ENCODE measurements at regions not wholly inside any gene's neighbourhood (a gene's known extent, or its start where the extent isn't known, plus 50 kb on each side); places are given as distances from the start of the nearest gene placed in this dataset.

DNA sequence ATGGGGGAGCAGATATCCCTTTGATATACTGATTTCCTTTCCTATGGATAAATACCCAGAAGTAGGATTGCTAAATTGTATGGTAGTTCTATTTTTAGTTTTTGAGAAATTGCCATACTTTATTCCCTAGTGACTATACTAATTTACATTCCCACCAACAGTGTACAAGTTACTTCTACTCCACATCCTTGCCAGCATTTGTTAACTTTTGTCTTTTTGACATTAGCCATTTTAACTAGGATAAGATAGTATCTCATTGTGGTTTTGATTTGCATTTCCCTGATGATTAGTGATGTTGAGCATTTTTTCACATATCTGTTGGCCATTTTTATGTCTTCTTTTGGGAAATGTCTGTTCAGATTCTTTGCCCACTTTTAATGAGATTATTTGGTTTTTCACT is 620.6 kb upstream of the CAMK1G start:
- no peak for DNase-seq (ENCODE audit: low spot score in 2 of 2)
- no peak for TF ChIP-seq POLR2A (IDR thresholded peaks at IDR 0.05)
- TF ChIP-seq, protein P1, sequence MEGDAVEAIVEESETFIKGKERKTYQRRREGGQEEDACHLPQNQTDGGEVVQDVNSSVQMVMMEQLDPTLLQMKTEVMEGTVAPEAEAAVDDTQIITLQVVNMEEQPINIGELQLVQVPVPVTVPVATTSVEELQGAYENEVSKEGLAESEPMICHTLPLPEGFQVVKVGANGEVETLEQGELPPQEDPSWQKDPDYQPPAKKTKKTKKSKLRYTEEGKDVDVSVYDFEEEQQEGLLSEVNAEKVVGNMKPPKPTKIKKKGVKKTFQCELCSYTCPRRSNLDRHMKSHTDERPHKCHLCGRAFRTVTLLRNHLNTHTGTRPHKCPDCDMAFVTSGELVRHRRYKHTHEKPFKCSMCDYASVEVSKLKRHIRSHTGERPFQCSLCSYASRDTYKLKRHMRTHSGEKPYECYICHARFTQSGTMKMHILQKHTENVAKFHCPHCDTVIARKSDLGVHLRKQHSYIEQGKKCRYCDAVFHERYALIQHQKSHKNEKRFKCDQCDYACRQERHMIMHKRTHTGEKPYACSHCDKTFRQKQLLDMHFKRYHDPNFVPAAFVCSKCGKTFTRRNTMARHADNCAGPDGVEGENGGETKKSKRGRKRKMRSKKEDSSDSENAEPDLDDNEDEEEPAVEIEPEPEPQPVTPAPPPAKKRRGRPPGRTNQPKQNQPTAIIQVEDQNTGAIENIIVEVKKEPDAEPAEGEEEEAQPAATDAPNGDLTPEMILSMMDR (IDR thresholded peaks at IDR 0.05), result no peak
- intact Hi-C loops (cut with DNase I; ENCODE audit: low total_unique reads), result no loop called here
- H3K4me3 ChIP-seq (ENCODE audit: low read depth, poor library complexity, severe bottlenecking), result no peak overlapping the region

DNA sequence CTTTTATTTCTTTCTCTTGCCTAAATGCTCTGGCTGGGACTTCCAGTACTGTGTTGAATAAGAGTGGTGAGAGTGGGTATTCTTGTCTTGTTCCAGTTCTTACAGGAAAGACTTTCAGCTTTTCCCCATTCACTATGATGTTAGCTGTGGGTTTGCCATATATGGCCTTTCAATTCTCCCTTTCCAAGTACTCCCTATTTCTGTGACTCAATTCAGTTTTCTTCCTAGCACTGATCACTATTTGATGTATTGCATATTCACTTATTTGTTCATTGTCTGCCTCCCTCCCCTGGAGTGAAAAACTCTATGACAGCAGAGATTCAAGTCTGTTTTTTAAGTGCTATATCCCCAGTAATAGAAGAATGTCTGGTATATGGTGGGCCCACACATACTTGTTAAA is 618.2 kb upstream of the CAMK1G start:
- DNase-seq (ENCODE audit: low spot score in 2 of 2), result no peak
- no peak overlapping the region for H3K4me3 ChIP-seq (ENCODE audit: low read depth, poor library complexity, severe bottlenecking)
- intact Hi-C loops (cut with DNase I; ENCODE audit: low total_unique reads), result no loop called here
- TF ChIP-seq POLR2A (IDR thresholded peaks at IDR 0.05), result no peak
- TF ChIP-seq, protein P1 (IDR thresholded peaks at IDR 0.05), result no peak

DNA sequence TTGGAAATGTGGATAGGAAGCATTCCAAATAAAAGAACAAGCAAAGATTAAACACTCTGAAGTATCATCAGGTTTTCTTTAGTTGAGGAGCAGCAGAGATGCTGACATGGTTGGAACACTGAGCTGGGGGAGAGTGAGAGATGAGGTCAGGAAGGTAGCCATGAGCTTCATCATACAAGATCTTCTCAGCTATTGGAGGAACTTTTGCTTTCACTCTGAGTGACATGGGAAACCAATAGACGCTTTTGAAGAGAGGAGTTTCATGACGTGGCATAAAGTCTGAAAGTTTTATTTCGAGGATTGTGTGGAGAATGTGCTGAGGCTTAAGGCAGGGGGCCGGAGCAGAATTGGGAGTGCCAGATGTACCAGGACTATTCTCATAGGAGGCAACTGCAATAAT is 616.2 kb upstream of the CAMK1G start:
- no peak for DNase-seq (ENCODE audit: low spot score in 2 of 2)
- no peak for TF ChIP-seq POLR2A (IDR thresholded peaks at IDR 0.05)
- TF ChIP-seq, protein P1 (IDR thresholded peaks at IDR 0.05), result no peak
- intact Hi-C loops (cut with DNase I; ENCODE audit: low total_unique reads), result no loop called here
- H3K4me3 ChIP-seq (ENCODE audit: low read depth, poor library complexity, severe bottlenecking), result no peak overlapping the region
- WGBS, 2 donors, result 74 to 91% methylated on average over 4 of the region's 4 CpGs

DNA sequence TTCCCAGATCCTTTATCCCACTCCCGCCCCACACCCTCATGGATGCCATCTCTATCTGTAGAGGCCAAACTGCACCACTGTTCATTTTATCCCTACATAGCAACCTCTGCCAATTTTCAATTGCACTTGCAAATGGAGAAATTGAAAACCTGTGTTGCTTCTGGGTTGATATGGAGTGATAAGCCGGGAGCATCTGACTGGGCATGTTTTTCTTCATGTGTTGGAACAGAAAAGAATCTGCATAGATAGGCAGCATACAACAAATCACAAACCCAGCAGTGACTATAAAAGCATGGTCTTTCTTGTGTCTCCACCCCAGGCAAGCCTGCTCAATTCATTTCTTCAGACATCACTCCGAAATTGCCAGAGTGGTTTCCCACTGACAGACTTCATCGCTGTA is 608.8 kb upstream of the CAMK1G start:
- no peak overlapping the region for H3K4me3 ChIP-seq (ENCODE audit: low read depth, poor library complexity, severe bottlenecking)
- intact Hi-C loops (cut with DNase I; ENCODE audit: low total_unique reads), result loop anchor here (5.0 kb wide), 1 partner anchor 52 kb away; no protein-coding TSS in a partner anchor
- DNase-seq (ENCODE audit: low spot score in 2 of 2), result no peak
- TF ChIP-seq POLR2A (IDR thresholded peaks at IDR 0.05), result no peak
- TF ChIP-seq, protein P1 (IDR thresholded peaks at IDR 0.05), result no peak
- 59 to 64% methylated on average over 4 of the region's 4 CpGs for WGBS, 2 donors

DNA sequence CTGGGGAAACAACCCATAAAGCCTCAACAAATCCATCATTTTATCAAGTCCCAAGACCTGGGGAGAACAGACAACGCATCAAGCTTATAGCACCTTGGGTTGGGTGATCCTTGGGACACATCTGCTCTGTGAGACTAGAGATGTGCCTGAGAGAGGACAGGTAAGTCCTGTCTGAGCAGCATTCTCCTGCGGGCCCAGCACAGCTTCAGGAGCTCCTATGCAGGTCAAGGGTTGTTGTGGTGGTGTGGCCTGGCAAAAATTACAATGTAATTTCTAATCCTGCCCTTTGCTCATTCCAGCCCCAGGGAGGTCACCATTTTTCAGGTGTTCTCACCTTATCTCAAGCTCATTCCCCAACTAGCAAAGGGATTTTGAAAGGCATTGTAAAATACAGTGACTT is 608.1 kb upstream of the CAMK1G start:
- TF ChIP-seq POLR2A (IDR thresholded peaks at IDR 0.05), result no peak
- TF ChIP-seq, protein P1 (IDR thresholded peaks at IDR 0.05), result no peak
- intact Hi-C loops (cut with DNase I; ENCODE audit: low total_unique reads), result no loop called here
- H3K4me3 ChIP-seq (ENCODE audit: low read depth, poor library complexity, severe bottlenecking), result no peak overlapping the region
- DNase-seq (ENCODE audit: low spot score in 2 of 2), result no peak
- WGBS, 2 donors, result 40 to 84% methylated on average over 2 of the region's 2 CpGs

DNA sequence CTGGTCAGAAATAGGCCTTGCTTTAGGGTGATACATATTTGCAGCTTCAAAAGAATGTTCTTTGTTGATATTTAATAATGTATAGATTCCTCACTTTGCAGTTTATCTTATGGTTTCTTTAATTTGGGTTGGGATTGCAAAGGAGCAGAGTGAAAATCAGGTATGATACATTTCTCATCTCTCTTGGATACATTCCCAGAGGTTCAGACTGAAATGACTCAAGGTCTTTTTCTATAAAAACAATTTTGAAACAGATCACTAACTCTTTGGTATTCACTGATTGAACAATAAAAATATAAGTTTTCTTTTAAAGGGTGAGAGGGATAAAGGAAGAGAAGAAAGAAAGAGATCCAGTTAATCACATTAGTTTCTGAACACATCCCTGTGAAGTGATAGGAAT is 606.5 kb upstream of the CAMK1G start:
- no peak overlapping the region for H3K4me3 ChIP-seq (ENCODE audit: low read depth, poor library complexity, severe bottlenecking)
- no peak for TF ChIP-seq POLR2A (IDR thresholded peaks at IDR 0.05)
- TF ChIP-seq, protein P1 (IDR thresholded peaks at IDR 0.05), result no peak
- intact Hi-C loops (cut with DNase I; ENCODE audit: low total_unique reads), result no loop called here
- DNase-seq (ENCODE audit: low spot score in 2 of 2), result no peak

Data from lower leg skin (tissue), 4 donors.